IMR-90 (cell line): ENCODE measurements at regions not wholly inside any gene's neighbourhood (a gene's known extent, or its start where the extent isn't known, plus 50 kb on each side); places are given as distances from the start of the nearest gene placed in this dataset.

ENCODE experiments used
- ATAC-seq: fragments of 200-7000 bp; cut with Tn5 transposase; 2 replicates; pipeline ENCODE4 v1.9.1; 2020; ENCODE audit warnings: low read depth, mild to moderate bottlenecking, moderate library complexity
- BruUV-seq: library from RNA; stranded (reverse); fragments of 400-500 nt; replicated peaks from 2 replicates; lab custom pipeline; 2021; lab: Mats Ljungman, UMichigan
- CTCF ChIA-PET: fragments of 300-600 bp; formaldehyde crosslinking; extraction: SDS; loops from one replicate; lab custom pipeline; 2021; ENCODE audit warnings: antibody characterized with exemption; lab: Yijun Ruan, JAX
- POLR2A ChIA-PET: fragments of 300-600 bp; sonication (Branson Sonifier 250); formaldehyde crosslinking; loops from one replicate; lab custom pipeline; 2022; ENCODE audit warnings: antibody characterized with exemption; ENCODE audit not compliant: unreplicated experiment; lab: Charles Lee
- DNase-seq: peaks from one replicate; pipeline ENCODE4 v3.0.0; 2013
- H2AFZ ChIP-seq: replicated peaks from 2 replicates; pipeline ENCODE3; 2013; ENCODE audit warnings: low read length, mild to moderate bottlenecking; ENCODE audit not compliant: poor library complexity
- H2AK5ac ChIP-seq: 2 replicates; pipeline ENCODE4 v1.6.1; 2013; ENCODE audit warnings: low read depth, low read length, inconsistent platforms
- H2AK9ac ChIP-seq: replicated peaks from 2 replicates; pipeline ENCODE3; 2013; ENCODE audit warnings: mild to moderate bottlenecking, low read depth, low read length, moderate library complexity; ENCODE audit not compliant: poor library complexity
- H2BK120ac ChIP-seq: 2 replicates; pipeline ENCODE4 v1.6.1; 2013; ENCODE audit warnings: low read depth, low read length, inconsistent platforms
- H2BK15ac ChIP-seq: 3 replicates; pipeline ENCODE4 v1.6.1; 2013; ENCODE audit warnings: low read depth, low read length, inconsistent platforms
- H2BK20ac ChIP-seq: 2 replicates; pipeline ENCODE4 v1.6.1; 2013; ENCODE audit warnings: low read depth, mild to moderate bottlenecking, inconsistent platforms, low read length, moderate library complexity
- H2BK5ac ChIP-seq: 2 replicates; pipeline ENCODE4 v1.6.1; 2013; ENCODE audit warnings: mild to moderate bottlenecking, low read depth, low read length, inconsistent platforms; ENCODE audit not compliant: poor library complexity, severe bottlenecking
- H3K14ac ChIP-seq: replicated peaks from 2 replicates; pipeline ENCODE4 v1.6.1; 2013; ENCODE audit warnings: low read depth, low read length, inconsistent platforms
- H3K18ac ChIP-seq: 2 replicates; pipeline ENCODE4 v1.6.1; 2013; ENCODE audit warnings: low read depth, low read length, control low read depth
- H3K23ac ChIP-seq: 2 replicates; pipeline ENCODE4 v1.6.1; 2013; ENCODE audit warnings: low read depth, low read length, inconsistent platforms
- H3K27ac ChIP-seq: 2 replicates; pipeline ENCODE4 v1.5.1; 2013; ENCODE audit warnings: mild to moderate bottlenecking, control low read depth, low read length; ENCODE audit not compliant: insufficient read depth
- H3K27me3 ChIP-seq: 2 replicates; pipeline ENCODE4 v1.6.1; 2013; ENCODE audit warnings: low read length; ENCODE audit not compliant: control insufficient read depth, insufficient read depth
- H3K36me3 ChIP-seq: 2 replicates; pipeline ENCODE4 v1.6.1; 2013; ENCODE audit warnings: low read length, mixed read lengths; ENCODE audit not compliant: control insufficient read depth, insufficient read depth
- H3K4ac ChIP-seq: 2 replicates; pipeline ENCODE4 v1.6.1; 2013; ENCODE audit warnings: low read depth, low read length, inconsistent platforms
- H3K4me1 ChIP-seq: 2 replicates; pipeline ENCODE4 v1.6.1; 2013; ENCODE audit warnings: low read length, mixed read lengths; ENCODE audit not compliant: control insufficient read depth, insufficient read depth
- H3K4me2 ChIP-seq: 2 replicates; pipeline ENCODE4 v1.6.1; 2013; ENCODE audit warnings: low read depth, mild to moderate bottlenecking, control low read depth, low read length, moderate library complexity
- H3K4me3 ChIP-seq: 2 replicates; pipeline ENCODE4 v1.5.1; 2013; ENCODE audit warnings: low read depth, mild to moderate bottlenecking, control low read depth, low read length, moderate library complexity; ENCODE audit not compliant: insufficient read depth
- H3K56ac ChIP-seq: 2 replicates; pipeline ENCODE4 v1.6.1; 2013; ENCODE audit warnings: low read length, inconsistent platforms; ENCODE audit not compliant: insufficient read depth; ENCODE audit errors: extremely low read depth
- H3K79me1 ChIP-seq, 2 experiments: 2 replicates each; pipeline ENCODE4 v1.6.1; 2013; ENCODE audit warnings: low read length in 2 of 2, inconsistent platforms in 1 of 2, low read depth in 1 of 2
- H3K9ac ChIP-seq: 2 replicates; pipeline ENCODE4 v1.6.1; 2013; ENCODE audit warnings: low read depth, low read length, control low read depth
- H3K9me1 ChIP-seq: 2 replicates; pipeline ENCODE4 v1.6.1; 2013; ENCODE audit warnings: low read length, inconsistent platforms; ENCODE audit not compliant: insufficient read depth
- H3K9me3 ChIP-seq: 2 replicates; pipeline ENCODE4 v1.6.1; 2013; ENCODE audit warnings: low read length; ENCODE audit not compliant: control insufficient read depth, insufficient read depth
- H4K20me1 ChIP-seq: 2 replicates; pipeline ENCODE4 v1.6.1; 2013; ENCODE audit warnings: low read length, inconsistent platforms; ENCODE audit not compliant: insufficient read depth
- H4K5ac ChIP-seq: 2 replicates; pipeline ENCODE4 v1.6.1; 2013; ENCODE audit warnings: mild to moderate bottlenecking, low read depth, low read length, control low read depth
- H4K8ac ChIP-seq, 2 experiments: 2 replicates each; pipeline ENCODE4 v1.6.1; 2013; ENCODE audit warnings: low read depth in 2 of 2, low read length in 2 of 2, control low read depth in 1 of 2, inconsistent platforms in 1 of 2
- H4K91ac ChIP-seq: 2 replicates; pipeline ENCODE4 v1.6.1; 2013; ENCODE audit warnings: low read depth, low read length, inconsistent platforms; ENCODE audit not compliant: insufficient read depth
- MAZ ChIP-seq: IDR thresholded peaks from 2 replicates; pipeline ENCODE4 v1.6.1; 2012; ENCODE audit warnings: low read depth, mild to moderate bottlenecking, low read length, improper control_type of control experiment, moderate library complexity, borderline replicate concordance
- RAD21 ChIP-seq: IDR thresholded peaks from 2 replicates; pipeline ENCODE4 v1.6.1; 2012; ENCODE audit warnings: low read length, improper control_type of control experiment
- dilution Hi-C: fragments of 300-500 bp; cut with HindIII; formaldehyde crosslinking; loops from one replicate; pipeline ENCODE4 v1.14.3; 2018; ENCODE audit warnings: low sequenced_read_pairs; ENCODE audit not compliant: unreplicated experiment
- in situ Hi-C: fragments of 300-500 bp; cut with MboI; formaldehyde crosslinking; loops from 3 replicates; pipeline ENCODE4 v1.14.3; 2019; ENCODE audit warnings: low sequenced_read_pairs, inconsistent platforms, mixed read lengths
- intact Hi-C: fragments of 100-400 bp; cut with micrococcal nuclease; formaldehyde crosslinking; loops from 2 replicates; pipeline ENCODE4 v1.10.0; 2022

- DNase-seq (no peak), ATAC-seq (peak; percentile 77)
- no peaks in the 10 kb centered on the region for H3K4me1 ChIP-seq
- H3K9me3 ChIP-seq: no peaks in the 10 kb centered on the region
- intact Hi-C loops: loop anchor here (5.0 kb wide), 1 partner anchor 593 kb away; no protein-coding TSS in a partner anchor
- no peak overlapping the region for H3K56ac ChIP-seq
- no peak overlapping the region for H3K4me3 ChIP-seq
- no peaks in the 10 kb centered on the region for H4K20me1 ChIP-seq
- dilution Hi-C loops: no loop called here
- H3K18ac ChIP-seq: no peak overlapping the region
- no peak overlapping the region for H2BK15ac ChIP-seq
- H3K27me3 ChIP-seq: no peaks in the 10 kb centered on the region
- H2BK20ac ChIP-seq: no peak overlapping the region
- H3K4ac ChIP-seq: no peak overlapping the region
- TF ChIP-seq MAZ (no peak), RAD21 (peak; percentile 40)
- no peak overlapping the region for H2AK9ac ChIP-seq
- no peak overlapping the region for H3K9ac ChIP-seq
- H2AFZ ChIP-seq: no peak overlapping the region
- no peak overlapping the region for H3K14ac ChIP-seq
- no peak overlapping the region for H4K5ac ChIP-seq
- CTCF ChIA-PET: interaction anchor here (0.5 to 1.1 kb wide), 2 partner anchors 23 to 379 kb away, joined by 4 to 5 read pairs; no protein-coding TSS in a partner anchor
- no peak overlapping the region for H4K8ac ChIP-seq
- in situ Hi-C loops: no loop called here
- H4K91ac ChIP-seq: no peak overlapping the region
- POLR2A ChIA-PET: no interaction called here
- no TSS peak for BruUV-seq
- H3K4me2 ChIP-seq: no peak overlapping the region
- H2AK5ac ChIP-seq: no peak overlapping the region
- H3K27ac ChIP-seq: no peak overlapping the region
- no peaks in the 10 kb centered on the region for H3K36me3 ChIP-seq
- no peak overlapping the region for H2BK5ac ChIP-seq
- no peaks in the 10 kb centered on the region for H3K9me1 ChIP-seq
- H3K23ac ChIP-seq: no peak overlapping the region
- H3K79me1 ChIP-seq: no peaks in the 10 kb centered on the region
- H2BK120ac ChIP-seq: no peak overlapping the region
These were observed 724.6 kb downstream of the USP25 start for GRCh38 chr21:16454399-16454798.
